Hepatocyte (in vitro differentiated cells): ENCODE measurements at regions not wholly inside any gene's neighbourhood (a gene's known extent, or its start where the extent isn't known, plus 50 kb on each side); places are given as distances from the start of the nearest gene placed in this dataset.
A peak's percentile ranks its signal among the peaks of the same experiment; 100 is the strongest.

Experiments used
- DNase-seq: peaks from one replicate; pipeline ENCODE4 v3.0.0-alpha.2; 2016; ENCODE audit warnings: low spot score
- H2AFZ ChIP-seq: fragments of 200-600 bp; sonication (generic); 2 replicates; pipeline ENCODE4 v1.6.0; 2016; ENCODE audit warnings: antibody characterized with exemption, mild to moderate bottlenecking
- H3K27ac ChIP-seq: fragments of 200-600 bp; sonication (generic); 2 replicates; pipeline ENCODE4 v1.5.1; 2016; ENCODE audit warnings: mild to moderate bottlenecking
- H3K27me3 ChIP-seq: fragments of 200-600 bp; sonication (generic); 2 replicates; pipeline ENCODE4 v1.6.1; 2016
- H3K36me3 ChIP-seq: fragments of 200-600 bp; sonication (generic); replicated peaks from 2 replicates; pipeline ENCODE4 v1.5.1; 2016; ENCODE audit warnings: low read depth; ENCODE audit not compliant: insufficient read depth
- H3K4me1 ChIP-seq: fragments of 200-600 bp; sonication (generic); 2 replicates; pipeline ENCODE4 v1.5.1; 2016; ENCODE audit warnings: mild to moderate bottlenecking, moderate library complexity; ENCODE audit not compliant: insufficient read depth
- H3K4me2 ChIP-seq: fragments of 200-600 bp; sonication (generic); 2 replicates; pipeline ENCODE4 v1.6.0; 2016
- H3K4me3 ChIP-seq: fragments of 200-600 bp; sonication (generic); 2 replicates; pipeline ENCODE4 v1.5.1; 2016; ENCODE audit warnings: mild to moderate bottlenecking
- H3K79me2 ChIP-seq: fragments of 200-600 bp; sonication (generic); 2 replicates; pipeline ENCODE4 v1.6.0; 2017; ENCODE audit warnings: mild to moderate bottlenecking
- H3K9me2 ChIP-seq: fragments of 200-600 bp; sonication (generic); replicated peaks from 2 replicates; pipeline ENCODE4 v1.6.0; 2017; ENCODE audit warnings: mild to moderate bottlenecking; ENCODE audit not compliant: insufficient read depth
- H3K9me3 ChIP-seq: fragments of 200-600 bp; sonication (generic); 2 replicates; pipeline ENCODE4 v1.5.1; 2016; ENCODE audit warnings: low read depth, mild to moderate bottlenecking
- H4K20me1 ChIP-seq: fragments of 200-600 bp; sonication (generic); 2 replicates; pipeline ENCODE4 v1.6.0; 2016; ENCODE audit warnings: mild to moderate bottlenecking; ENCODE audit not compliant: insufficient read depth, poor library complexity, severe bottlenecking
- EZH2 ChIP-seq: fragments of 200-600 bp; sonication (generic); IDR thresholded peaks from 2 replicates; pipeline ENCODE4 v1.6.1; 2016; ENCODE audit warnings: antibody characterized with exemption, mild to moderate bottlenecking, borderline replicate concordance
- EZH2phosphoT487 ChIP-seq: fragments of 200-600 bp; sonication (generic); IDR thresholded peaks from one replicate; pipeline ENCODE4 v1.6.1; 2018; ENCODE audit warnings: antibody characterized with exemption, mild to moderate bottlenecking, low read depth, moderate library complexity; ENCODE audit not compliant: unreplicated experiment, severe bottlenecking
- WGBS: methylation state at CpG from one replicate; pipeline ENCODE4 v1.1.6; 2016; ENCODE audit warnings: low lambda C conversion rate; ENCODE audit errors: missing lambda C conversion rate; 5-methylcytosine and 5-hydroxymethylcytosine counted together
- TF ChIP-seq, protein P1 (sequence below): fragments of 200-600 bp; sonication (generic); IDR thresholded peaks from 2 replicates; pipeline ENCODE4 v1.5.1; 2016; ENCODE audit warnings: antibody characterized with exemption, mild to moderate bottlenecking; ENCODE audit not compliant: poor library complexity

- peaks cover 4% of the 10 kb centered on the region for H3K4me1 ChIP-seq
- H3K9me3 ChIP-seq, result no peaks in the 10 kb centered on the region
- TF ChIP-seq, protein P1, sequence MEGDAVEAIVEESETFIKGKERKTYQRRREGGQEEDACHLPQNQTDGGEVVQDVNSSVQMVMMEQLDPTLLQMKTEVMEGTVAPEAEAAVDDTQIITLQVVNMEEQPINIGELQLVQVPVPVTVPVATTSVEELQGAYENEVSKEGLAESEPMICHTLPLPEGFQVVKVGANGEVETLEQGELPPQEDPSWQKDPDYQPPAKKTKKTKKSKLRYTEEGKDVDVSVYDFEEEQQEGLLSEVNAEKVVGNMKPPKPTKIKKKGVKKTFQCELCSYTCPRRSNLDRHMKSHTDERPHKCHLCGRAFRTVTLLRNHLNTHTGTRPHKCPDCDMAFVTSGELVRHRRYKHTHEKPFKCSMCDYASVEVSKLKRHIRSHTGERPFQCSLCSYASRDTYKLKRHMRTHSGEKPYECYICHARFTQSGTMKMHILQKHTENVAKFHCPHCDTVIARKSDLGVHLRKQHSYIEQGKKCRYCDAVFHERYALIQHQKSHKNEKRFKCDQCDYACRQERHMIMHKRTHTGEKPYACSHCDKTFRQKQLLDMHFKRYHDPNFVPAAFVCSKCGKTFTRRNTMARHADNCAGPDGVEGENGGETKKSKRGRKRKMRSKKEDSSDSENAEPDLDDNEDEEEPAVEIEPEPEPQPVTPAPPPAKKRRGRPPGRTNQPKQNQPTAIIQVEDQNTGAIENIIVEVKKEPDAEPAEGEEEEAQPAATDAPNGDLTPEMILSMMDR, result no peak
- no peak for TF ChIP-seq EZH2phosphoT487
- no peak for TF ChIP-seq EZH2
- no peak overlapping the region for H2AFZ ChIP-seq
- H3K27ac ChIP-seq, result peak overlapping the region; percentile 27
- WGBS, result 82% methylated on average over 6 of the region's 6 CpGs
- H3K4me2 ChIP-seq, result no peak overlapping the region
- H3K9me2 ChIP-seq, result no peaks in the 10 kb centered on the region
- H3K36me3 ChIP-seq, result no peaks in the 10 kb centered on the region
- H4K20me1 ChIP-seq, result no peaks in the 10 kb centered on the region
- H3K27me3 ChIP-seq, result no peaks in the 10 kb centered on the region
- H3K79me2 ChIP-seq, result no peaks in the 10 kb centered on the region
- no peak for DNase-seq
- no peak overlapping the region for H3K4me3 ChIP-seq
Observed at GRCh38 chr2:30356071-30356470, 91.0 kb upstream of the LCLAT1 start.

DNA sequence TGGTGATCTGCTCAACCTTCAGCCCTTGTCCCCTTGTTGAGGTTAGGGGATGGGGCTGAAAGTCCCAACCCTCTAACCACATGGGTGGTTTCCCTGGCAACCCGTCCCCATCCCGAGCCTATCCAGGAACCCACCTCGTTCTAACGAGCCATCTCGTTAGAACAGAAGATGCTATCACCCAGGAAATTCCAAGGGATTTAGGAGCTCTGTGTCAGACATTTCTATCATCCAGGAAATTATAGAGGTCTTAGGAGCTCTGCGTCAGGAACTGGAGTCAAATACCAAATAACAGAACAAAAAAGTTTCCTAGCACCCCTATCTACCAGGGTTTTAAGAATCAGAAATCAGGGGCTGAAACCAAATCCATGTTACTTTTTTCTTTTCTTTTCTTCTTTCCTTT, 90.3 kb upstream of the LCLAT1 start:
- TF ChIP-seq, protein P1, result no peak
- TF ChIP-seq EZH2phosphoT487 (no peak), EZH2 (no peak)
- no peaks in the 10 kb centered on the region for H3K79me2 ChIP-seq
- H2AFZ ChIP-seq, result no peak overlapping the region
- H3K4me1 ChIP-seq, result peaks cover 4% of the 10 kb centered on the region
- H3K27ac ChIP-seq, result peak overlapping the region; percentile 27
- H3K9me3 ChIP-seq, result no peaks in the 10 kb centered on the region
- H3K4me2 ChIP-seq, result no peak overlapping the region
- H3K27me3 ChIP-seq, result no peaks in the 10 kb centered on the region
- H3K9me2 ChIP-seq, result no peaks in the 10 kb centered on the region
- H4K20me1 ChIP-seq, result no peaks in the 10 kb centered on the region
- no peak for DNase-seq
- H3K4me3 ChIP-seq, result no peak overlapping the region
- 32% methylated on average over 6 of the region's 6 CpGs for WGBS
- H3K36me3 ChIP-seq, result no peaks in the 10 kb centered on the region

GRCh38 chr2:30358351-30358750, 88.7 kb upstream of the LCLAT1 start:
- no peaks in the 10 kb centered on the region for H3K36me3 ChIP-seq
- DNase-seq, result no peak
- H3K9me3 ChIP-seq, result no peaks in the 10 kb centered on the region
- peaks cover 4% of the 10 kb centered on the region for H3K4me1 ChIP-seq
- H3K9me2 ChIP-seq, result no peaks in the 10 kb centered on the region
- H4K20me1 ChIP-seq, result no peaks in the 10 kb centered on the region
- H3K27me3 ChIP-seq, result no peaks in the 10 kb centered on the region
- H3K4me3 ChIP-seq, result no peak overlapping the region
- no peak overlapping the region for H3K27ac ChIP-seq
- H2AFZ ChIP-seq, result no peak overlapping the region
- no peak overlapping the region for H3K4me2 ChIP-seq
- WGBS, result 84% methylated on average over 5 of the region's 5 CpGs
- no peak for TF ChIP-seq EZH2phosphoT487
- TF ChIP-seq, protein P1, result no peak
- no peak for TF ChIP-seq EZH2
- no peaks in the 10 kb centered on the region for H3K79me2 ChIP-seq

DNA sequence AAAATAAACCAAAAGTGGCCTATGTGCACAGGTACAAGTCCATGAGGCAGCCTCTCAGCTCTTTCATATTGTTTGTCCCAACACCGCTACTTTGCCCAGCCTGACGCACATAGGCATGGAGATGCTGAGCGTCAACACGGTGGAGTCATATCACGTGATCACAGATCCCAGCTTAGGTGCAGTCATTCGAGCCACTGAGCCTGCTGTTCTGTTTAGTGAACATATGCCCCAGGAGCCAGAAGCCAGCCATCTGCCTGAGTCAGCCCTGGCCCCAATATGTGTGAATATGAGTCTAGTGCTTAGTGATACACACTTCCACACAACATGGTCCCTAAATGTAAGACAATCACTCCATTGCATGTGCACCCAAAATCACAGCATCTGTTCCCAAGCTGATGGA, 88.2 kb upstream of the LCLAT1 start:
- H3K4me3 ChIP-seq, result no peak overlapping the region
- H4K20me1 ChIP-seq, result no peaks in the 10 kb centered on the region
- WGBS, result 95% methylated on average over 6 of the region's 6 CpGs
- peaks cover 4% of the 10 kb centered on the region for H3K4me1 ChIP-seq
- H3K79me2 ChIP-seq, result no peaks in the 10 kb centered on the region
- DNase-seq, result no peak
- no peaks in the 10 kb centered on the region for H3K27me3 ChIP-seq
- H3K9me2 ChIP-seq, result no peaks in the 10 kb centered on the region
- no peaks in the 10 kb centered on the region for H3K36me3 ChIP-seq
- H3K9me3 ChIP-seq, result no peaks in the 10 kb centered on the region
- H2AFZ ChIP-seq, result no peak overlapping the region
- TF ChIP-seq, protein P1, result no peak
- TF ChIP-seq EZH2phosphoT487 (no peak), EZH2 (no peak)
- H3K27ac ChIP-seq, result no peak overlapping the region
- no peak overlapping the region for H3K4me2 ChIP-seq
